ENCODE measurements at regions not wholly inside any gene's neighbourhood (a gene's known extent, or its start where the extent isn't known, plus 50 kb on each side); places are given as distances from the start of the nearest gene placed in this dataset.

DNA sequence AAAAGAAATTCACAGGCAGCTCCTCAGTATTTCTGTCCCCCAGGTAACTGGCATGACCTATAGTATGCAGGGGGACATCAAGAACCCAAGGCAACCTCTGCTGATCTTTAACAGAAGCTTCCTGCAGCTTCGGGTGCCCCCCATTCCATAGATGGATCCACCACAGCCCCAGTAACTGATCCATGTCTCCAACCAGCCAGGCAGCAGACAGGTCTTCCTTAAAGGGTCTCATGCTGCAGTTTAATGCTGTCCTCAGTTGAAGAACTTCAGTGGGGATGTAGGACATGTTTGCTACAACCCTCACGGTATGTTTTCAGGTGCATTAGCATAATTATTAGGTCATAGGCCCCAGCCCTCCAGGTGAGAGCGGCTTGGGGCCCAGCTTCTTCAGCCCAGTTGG lies 90.9 kb upstream of the OLIG2 start:
- no peak overlapping the region for H3K4me2 ChIP-seq
- H3K79me2 ChIP-seq (ENCODE audit: insufficient read depth, low read depth): no peaks in the 10 kb centered on the region
- H3K27me3 ChIP-seq (ENCODE audit: insufficient read depth, low read depth): no peaks in the 10 kb centered on the region
- no peaks in the 10 kb centered on the region for H4K20me1 ChIP-seq (ENCODE audit: insufficient read depth)
- H2AFZ ChIP-seq (ENCODE audit: low read depth): no peak overlapping the region
- no peak overlapping the region for H3K27ac ChIP-seq
- H3K36me3 ChIP-seq (ENCODE audit: insufficient read depth): no peaks in the 10 kb centered on the region
- no peak overlapping the region for H3K4me3 ChIP-seq (IDR thresholded peaks at IDR 0.05; ENCODE audit: insufficient read depth, low read depth, low read length)
- H3K9ac ChIP-seq: no peak overlapping the region
- H3K4me1 ChIP-seq (ENCODE audit: low read depth, poor library complexity, severe bottlenecking): no peaks in the 10 kb centered on the region
- TF ChIP-seq CTCF (conservative IDR thresholded peaks at IDR 0.05; ENCODE audit: low read depth, low read length): no peak

GRCh38 chr21:32940079-32941014 lies 85.4 kb upstream of the OLIG2 start:
- Histone ChIP-seq H3K36me3 (ENCODE audit: insufficient read depth) (no peaks in the 10 kb centered on the region), H3K4me2 (no peak overlapping the region)
- peak; percentile 91 for TF ChIP-seq CTCF (conservative IDR thresholded peaks at IDR 0.05; ENCODE audit: low read depth, low read length)

DNA sequence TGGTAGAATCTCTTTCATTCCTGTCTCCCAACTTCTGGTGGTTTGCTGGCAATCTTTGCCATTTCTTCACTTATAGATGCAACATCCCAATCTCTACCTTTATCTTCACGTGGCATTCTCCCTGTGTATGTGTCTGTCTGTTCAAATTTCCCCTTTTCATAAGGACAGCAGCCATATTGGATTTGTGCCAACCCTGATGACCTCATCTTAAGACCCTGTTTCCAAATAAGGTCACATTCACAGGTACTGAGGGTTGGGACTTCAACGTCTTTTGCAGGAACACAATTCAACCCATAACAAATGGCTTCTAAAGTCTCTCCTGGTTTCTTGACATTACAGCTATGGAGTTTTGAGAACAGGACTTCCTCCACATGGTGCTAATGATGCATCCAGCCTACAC lies 84.5 kb upstream of the OLIG2 start:
- Histone ChIP-seq H3K4me1 (ENCODE audit: low read depth, poor library complexity, severe bottlenecking) (no peaks in the 10 kb centered on the region), H3K4me2 (no peak overlapping the region), H4K20me1 (ENCODE audit: insufficient read depth) (no peaks in the 10 kb centered on the region), H3K27me3 (ENCODE audit: insufficient read depth, low read depth) (no peaks in the 10 kb centered on the region), H3K79me2 (ENCODE audit: insufficient read depth, low read depth) (no peaks in the 10 kb centered on the region), H3K4me3 (IDR thresholded peaks at IDR 0.05; ENCODE audit: insufficient read depth, low read depth, low read length) (no peak overlapping the region), H2AFZ (ENCODE audit: low read depth) (no peak overlapping the region), H3K27ac (no peak overlapping the region), H3K9ac (no peak overlapping the region), H3K36me3 (ENCODE audit: insufficient read depth) (no peaks in the 10 kb centered on the region)
- no peak for TF ChIP-seq CTCF (conservative IDR thresholded peaks at IDR 0.05; ENCODE audit: low read depth, low read length)

More at GRCh38 chr21:32940079-32941014, 85.4 kb upstream of the OLIG2 start:
- H3K4me1 ChIP-seq (ENCODE audit: low read depth, poor library complexity, severe bottlenecking): no peaks in the 10 kb centered on the region
- H3K79me2 ChIP-seq (ENCODE audit: insufficient read depth, low read depth): no peaks in the 10 kb centered on the region
- H3K27ac ChIP-seq: no peak overlapping the region
- no peaks in the 10 kb centered on the region for H4K20me1 ChIP-seq (ENCODE audit: insufficient read depth)
- H3K9ac ChIP-seq: no peak overlapping the region
- H3K27me3 ChIP-seq (ENCODE audit: insufficient read depth, low read depth): no peaks in the 10 kb centered on the region
- no peak overlapping the region for H3K4me3 ChIP-seq (IDR thresholded peaks at IDR 0.05; ENCODE audit: insufficient read depth, low read depth, low read length)
- no peak overlapping the region for H2AFZ ChIP-seq (ENCODE audit: low read depth)

- Histone ChIP-seq H3K79me2 (ENCODE audit: insufficient read depth, low read depth) (no peaks in the 10 kb centered on the region), H3K36me3 (ENCODE audit: insufficient read depth) (no peaks in the 10 kb centered on the region), H3K4me2 (no peak overlapping the region), H4K20me1 (ENCODE audit: insufficient read depth) (no peaks in the 10 kb centered on the region), H2AFZ (ENCODE audit: low read depth) (no peak overlapping the region), H3K4me3 (IDR thresholded peaks at IDR 0.05; ENCODE audit: insufficient read depth, low read depth, low read length) (no peak overlapping the region), H3K27me3 (ENCODE audit: insufficient read depth, low read depth) (no peaks in the 10 kb centered on the region), H3K9ac (no peak overlapping the region), H3K4me1 (ENCODE audit: low read depth, poor library complexity, severe bottlenecking) (no peaks in the 10 kb centered on the region), H3K27ac (no peak overlapping the region)
- no peak for TF ChIP-seq CTCF (conservative IDR thresholded peaks at IDR 0.05; ENCODE audit: low read depth, low read length)
These were observed 79.1 kb upstream of the OLIG2 start for GRCh38 chr21:32946654-32947053.
